ENCODE measurements at regions not wholly inside any gene's neighbourhood (a gene's known extent, or its start where the extent isn't known, plus 50 kb on each side); places are given as distances from the start of the nearest gene placed in this dataset.
"Not testable (repeated sequence)": the region's sequence is repeated elsewhere in the genome, so short reads cannot be mapped to it uniquely, and the experiment has no call there.

DNA sequence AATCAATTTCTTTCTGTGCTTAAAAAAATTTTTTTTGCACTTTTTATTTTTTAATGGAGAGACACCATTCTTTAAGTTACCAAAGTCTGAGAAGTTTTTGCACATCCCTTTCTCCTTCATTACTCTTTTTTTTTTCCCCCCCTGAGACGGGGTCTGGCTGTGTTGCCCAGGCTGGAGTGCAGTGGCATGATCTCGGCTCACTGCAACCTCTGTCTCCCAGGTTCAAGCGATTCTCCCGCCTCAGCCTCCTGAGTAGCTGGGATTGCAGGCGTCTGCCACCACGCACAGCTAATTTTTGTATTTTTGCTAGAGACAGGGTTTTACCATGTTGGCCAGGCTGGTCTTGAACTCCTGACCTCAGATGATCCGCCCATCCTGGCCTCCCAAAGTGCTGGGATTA is 104.3 kb downstream of the UTRN start:
- TF ChIP-seq, protein P1, sequence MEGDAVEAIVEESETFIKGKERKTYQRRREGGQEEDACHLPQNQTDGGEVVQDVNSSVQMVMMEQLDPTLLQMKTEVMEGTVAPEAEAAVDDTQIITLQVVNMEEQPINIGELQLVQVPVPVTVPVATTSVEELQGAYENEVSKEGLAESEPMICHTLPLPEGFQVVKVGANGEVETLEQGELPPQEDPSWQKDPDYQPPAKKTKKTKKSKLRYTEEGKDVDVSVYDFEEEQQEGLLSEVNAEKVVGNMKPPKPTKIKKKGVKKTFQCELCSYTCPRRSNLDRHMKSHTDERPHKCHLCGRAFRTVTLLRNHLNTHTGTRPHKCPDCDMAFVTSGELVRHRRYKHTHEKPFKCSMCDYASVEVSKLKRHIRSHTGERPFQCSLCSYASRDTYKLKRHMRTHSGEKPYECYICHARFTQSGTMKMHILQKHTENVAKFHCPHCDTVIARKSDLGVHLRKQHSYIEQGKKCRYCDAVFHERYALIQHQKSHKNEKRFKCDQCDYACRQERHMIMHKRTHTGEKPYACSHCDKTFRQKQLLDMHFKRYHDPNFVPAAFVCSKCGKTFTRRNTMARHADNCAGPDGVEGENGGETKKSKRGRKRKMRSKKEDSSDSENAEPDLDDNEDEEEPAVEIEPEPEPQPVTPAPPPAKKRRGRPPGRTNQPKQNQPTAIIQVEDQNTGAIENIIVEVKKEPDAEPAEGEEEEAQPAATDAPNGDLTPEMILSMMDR (conservative IDR thresholded peaks at IDR 0.05) = not testable (repeated sequence)
- not testable (repeated sequence) for TF ChIP-seq ZFX (IDR thresholded peaks at IDR 0.05)

Measured in C4-2B (cell line).